HEK293 (cell line): ENCODE measurements at regions not wholly inside any gene's neighbourhood (a gene's known extent, or its start where the extent isn't known, plus 50 kb on each side); places are given as distances from the start of the nearest gene placed in this dataset.

Experiments
- CTCF ChIP-seq: fragments of 450-650 bp; formaldehyde crosslinking; IDR thresholded peaks from 2 replicates; pipeline ENCODE4 v1.5.1; 2016; ENCODE audit warnings: missing biosample characterization, missing genetic modification characterization
- ZNF146 ChIP-seq: fragments of 450-650 bp; formaldehyde crosslinking; IDR thresholded peaks from 2 replicates; pipeline ENCODE4 v1.5.1; 2016; ENCODE audit warnings: missing biosample characterization, missing genetic modification characterization
- ZNF670 ChIP-seq: fragments of 450-650 bp; formaldehyde crosslinking; IDR thresholded peaks from 2 replicates; pipeline ENCODE4 v1.5.1; 2016; ENCODE audit warnings: missing biosample characterization, missing genetic modification characterization, low read depth

- no peak for TF ChIP-seq CTCF (tag by site-specific recombination)
- no peak for TF ChIP-seq ZNF670
- no peak for TF ChIP-seq ZNF146 (tag by site-specific recombination)
Measured at GRCh38 chr3:81425198-81425868, 336.1 kb downstream of the GBE1 start.
